PC-9 (cell line): ENCODE measurements at regions not wholly inside any gene's neighbourhood (a gene's known extent, or its start where the extent isn't known, plus 50 kb on each side); places are given as distances from the start of the nearest gene placed in this dataset.
"Not testable (repeated sequence)": the region's sequence is repeated elsewhere in the genome, so short reads cannot be mapped to it uniquely, and the experiment has no call there.

Experiments
- EZH2 ChIP-seq: fragments of 200-600 bp; sonication (generic); IDR thresholded peaks from 2 replicates; pipeline ENCODE4 v1.8.0; 2017; ENCODE audit warnings: antibody characterized with exemption, low read depth
- TF ChIP-seq, protein P1 (sequence below): fragments of 200-600 bp; sonication (generic); conservative IDR thresholded peaks from 2 replicates; pipeline ENCODE4 v1.6.1; 2017; ENCODE audit warnings: mixed run types, antibody characterized with exemption, mild to moderate bottlenecking, moderate library complexity

DNA sequence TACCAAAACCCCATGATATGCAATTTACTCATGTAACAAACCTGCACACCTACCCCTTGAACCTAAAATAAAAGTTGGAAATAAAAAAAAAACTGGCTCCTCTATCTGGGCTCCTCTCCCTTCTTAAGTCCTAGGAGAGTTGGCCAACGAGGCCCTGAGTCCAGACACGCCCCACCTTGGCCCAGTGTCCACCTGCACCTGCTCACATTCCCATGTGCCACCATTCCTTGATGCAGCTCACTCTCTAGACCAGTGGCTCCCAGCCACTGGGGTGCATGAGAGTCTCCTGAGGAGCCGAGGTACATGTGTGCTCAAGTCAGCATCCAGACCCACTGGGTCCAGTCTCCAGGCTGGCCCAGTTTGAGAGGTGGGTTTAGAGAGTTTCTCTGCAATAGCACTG is 157.4 kb downstream of the BCL2L11 start:
- TF ChIP-seq, protein P1, sequence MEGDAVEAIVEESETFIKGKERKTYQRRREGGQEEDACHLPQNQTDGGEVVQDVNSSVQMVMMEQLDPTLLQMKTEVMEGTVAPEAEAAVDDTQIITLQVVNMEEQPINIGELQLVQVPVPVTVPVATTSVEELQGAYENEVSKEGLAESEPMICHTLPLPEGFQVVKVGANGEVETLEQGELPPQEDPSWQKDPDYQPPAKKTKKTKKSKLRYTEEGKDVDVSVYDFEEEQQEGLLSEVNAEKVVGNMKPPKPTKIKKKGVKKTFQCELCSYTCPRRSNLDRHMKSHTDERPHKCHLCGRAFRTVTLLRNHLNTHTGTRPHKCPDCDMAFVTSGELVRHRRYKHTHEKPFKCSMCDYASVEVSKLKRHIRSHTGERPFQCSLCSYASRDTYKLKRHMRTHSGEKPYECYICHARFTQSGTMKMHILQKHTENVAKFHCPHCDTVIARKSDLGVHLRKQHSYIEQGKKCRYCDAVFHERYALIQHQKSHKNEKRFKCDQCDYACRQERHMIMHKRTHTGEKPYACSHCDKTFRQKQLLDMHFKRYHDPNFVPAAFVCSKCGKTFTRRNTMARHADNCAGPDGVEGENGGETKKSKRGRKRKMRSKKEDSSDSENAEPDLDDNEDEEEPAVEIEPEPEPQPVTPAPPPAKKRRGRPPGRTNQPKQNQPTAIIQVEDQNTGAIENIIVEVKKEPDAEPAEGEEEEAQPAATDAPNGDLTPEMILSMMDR = not testable (repeated sequence)
- not testable (repeated sequence) for TF ChIP-seq EZH2
